BE2C (cell line): ENCODE measurements at regions not wholly inside any gene's neighbourhood (a gene's known extent, or its start where the extent isn't known, plus 50 kb on each side); places are given as distances from the start of the nearest gene placed in this dataset.

Source experiments
- DNase-seq: peaks from one replicate; pipeline ENCODE4 v3.0.0-alpha.2; 2020
- H3K27me3 ChIP-seq: fragments of 250-450 bp; sonication (Bioruptor Pico); 2 replicates; pipeline ENCODE4 v1.5.1; 2020; ENCODE audit warnings: mild to moderate bottlenecking
- H3K36me3 ChIP-seq: fragments of 250-450 bp; sonication (Bioruptor Pico); 2 replicates; pipeline ENCODE4 v1.5.1; 2020; ENCODE audit warnings: mild to moderate bottlenecking
- H3K4me1 ChIP-seq: fragments of 250-450 bp; sonication (Bioruptor Pico); 2 replicates; pipeline ENCODE4 v1.5.1; 2020
- H3K4me3 ChIP-seq: 2 replicates; pipeline ENCODE4 v1.5.1; 2011; ENCODE audit warnings: low read depth, low read length
- H3K9me3 ChIP-seq: fragments of 250-450 bp; sonication (Bioruptor Pico); 2 replicates; pipeline ENCODE4 v1.5.1; 2020
- TF ChIP-seq, protein P1 (sequence below): IDR thresholded peaks from 2 replicates; pipeline ENCODE4 v1.5.1; 2012; ENCODE audit warnings: mild to moderate bottlenecking, low read depth, low read length

DNA sequence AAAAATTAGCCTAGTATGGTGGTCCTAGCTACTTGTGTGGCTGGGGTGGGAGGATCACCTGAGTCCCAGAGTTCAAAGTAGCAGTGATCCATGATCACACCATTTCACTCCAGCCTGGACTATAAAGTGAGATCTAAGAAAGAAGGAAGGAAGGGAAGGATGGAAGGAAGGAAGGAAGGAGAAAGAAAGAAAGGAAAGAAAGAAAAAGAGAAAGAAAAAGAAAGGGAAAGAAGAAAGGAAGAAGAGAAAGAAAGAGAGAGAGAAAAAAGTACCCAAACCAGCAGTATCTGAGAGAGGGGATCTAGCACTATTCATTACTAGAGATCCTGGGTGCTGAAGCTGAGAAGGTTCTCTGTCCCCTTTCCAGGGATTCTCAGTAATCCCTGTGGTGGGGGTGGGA lies 197.8 kb downstream of the CD83 start:
- Histone ChIP-seq H3K9me3 (no peaks in the 10 kb centered on the region), H3K36me3 (no peaks in the 10 kb centered on the region), H3K4me3 (no peak overlapping the region), H3K4me1 (no peaks in the 10 kb centered on the region), H3K27me3 (no peaks in the 10 kb centered on the region)
- no peak for DNase-seq
- TF ChIP-seq, protein P1, sequence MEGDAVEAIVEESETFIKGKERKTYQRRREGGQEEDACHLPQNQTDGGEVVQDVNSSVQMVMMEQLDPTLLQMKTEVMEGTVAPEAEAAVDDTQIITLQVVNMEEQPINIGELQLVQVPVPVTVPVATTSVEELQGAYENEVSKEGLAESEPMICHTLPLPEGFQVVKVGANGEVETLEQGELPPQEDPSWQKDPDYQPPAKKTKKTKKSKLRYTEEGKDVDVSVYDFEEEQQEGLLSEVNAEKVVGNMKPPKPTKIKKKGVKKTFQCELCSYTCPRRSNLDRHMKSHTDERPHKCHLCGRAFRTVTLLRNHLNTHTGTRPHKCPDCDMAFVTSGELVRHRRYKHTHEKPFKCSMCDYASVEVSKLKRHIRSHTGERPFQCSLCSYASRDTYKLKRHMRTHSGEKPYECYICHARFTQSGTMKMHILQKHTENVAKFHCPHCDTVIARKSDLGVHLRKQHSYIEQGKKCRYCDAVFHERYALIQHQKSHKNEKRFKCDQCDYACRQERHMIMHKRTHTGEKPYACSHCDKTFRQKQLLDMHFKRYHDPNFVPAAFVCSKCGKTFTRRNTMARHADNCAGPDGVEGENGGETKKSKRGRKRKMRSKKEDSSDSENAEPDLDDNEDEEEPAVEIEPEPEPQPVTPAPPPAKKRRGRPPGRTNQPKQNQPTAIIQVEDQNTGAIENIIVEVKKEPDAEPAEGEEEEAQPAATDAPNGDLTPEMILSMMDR, result no peak

DNA sequence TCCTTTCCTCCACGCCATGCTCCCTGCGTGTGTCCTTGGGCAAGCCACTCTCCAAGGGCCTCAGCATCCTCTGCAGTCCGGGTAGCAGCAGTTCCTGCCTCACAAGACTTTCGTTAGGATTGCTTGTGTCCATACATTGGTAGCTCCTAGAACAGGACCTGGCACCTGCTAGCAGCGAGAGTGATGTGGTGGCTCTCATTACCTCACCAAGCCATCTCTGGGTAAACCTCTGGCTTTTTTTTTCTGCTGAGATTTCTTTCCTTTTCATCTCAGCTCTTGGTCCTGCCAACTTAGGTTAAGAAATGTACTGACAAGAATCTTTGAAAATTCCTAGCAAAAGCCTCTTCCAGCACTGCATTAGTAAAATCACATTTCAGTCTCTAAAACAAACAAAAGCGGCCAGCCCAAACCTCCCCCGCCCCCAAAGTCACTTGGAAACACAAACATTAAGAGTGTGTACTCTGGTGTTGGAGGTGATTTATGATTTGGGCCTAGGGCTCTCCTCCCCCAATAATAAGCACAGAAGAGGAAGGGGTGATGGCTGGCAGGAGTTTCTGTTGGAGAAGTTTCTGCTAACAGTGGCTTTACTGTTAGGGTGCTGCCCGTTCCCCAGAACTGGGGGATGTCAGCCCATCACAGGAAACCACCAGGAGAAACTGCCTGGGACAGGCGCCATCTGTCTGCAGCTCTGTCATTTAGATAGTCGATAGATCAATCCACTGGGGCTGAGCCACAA lies 199.2 kb downstream of the CD83 start:
- Histone ChIP-seq H3K9me3 (no peaks in the 10 kb centered on the region), H3K27me3 (no peaks in the 10 kb centered on the region)
- DNase-seq, result no peak

DNA sequence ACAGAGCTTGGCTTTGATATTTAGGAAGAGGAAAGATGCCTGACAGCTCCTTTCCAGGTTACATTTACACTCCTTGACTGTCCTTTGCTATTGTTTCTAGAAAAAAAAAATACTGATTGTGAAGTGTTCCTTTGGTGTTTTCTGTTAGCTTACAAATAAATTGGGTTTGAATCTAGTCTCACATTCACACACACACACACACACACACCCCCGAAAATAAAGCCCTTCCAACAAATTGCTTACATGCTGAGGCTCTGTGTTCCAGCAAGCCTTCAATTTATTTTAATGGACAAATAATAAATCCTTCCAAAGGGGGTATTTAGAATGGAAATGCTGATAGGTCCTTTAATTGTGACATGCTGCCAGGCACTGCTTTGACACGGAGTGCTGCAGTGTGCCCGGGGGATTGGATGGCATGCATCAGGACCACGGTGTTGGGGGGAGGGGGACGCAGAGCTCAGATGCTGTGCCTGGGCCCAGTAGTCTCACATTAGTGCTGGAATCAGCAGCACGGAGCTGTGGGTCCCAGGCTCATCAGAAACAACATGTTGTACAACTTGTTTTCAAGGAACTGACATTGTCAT lies 199.9 kb downstream of the CD83 start:
- Histone ChIP-seq H3K4me3 (no peak overlapping the region), H3K27me3 (no peaks in the 10 kb centered on the region), H3K4me1 (no peaks in the 10 kb centered on the region), H3K9me3 (no peaks in the 10 kb centered on the region), H3K36me3 (no peaks in the 10 kb centered on the region)
- TF ChIP-seq, protein P1, result no peak
- DNase-seq, result no peak

More for the DNA sequence above, 199.2 kb downstream of the CD83 start:
- no peaks in the 10 kb centered on the region for H3K4me1 ChIP-seq
- no peak overlapping the region for H3K4me3 ChIP-seq
- no peaks in the 10 kb centered on the region for H3K36me3 ChIP-seq
- TF ChIP-seq, protein P1, result peak; percentile 26

DNA sequence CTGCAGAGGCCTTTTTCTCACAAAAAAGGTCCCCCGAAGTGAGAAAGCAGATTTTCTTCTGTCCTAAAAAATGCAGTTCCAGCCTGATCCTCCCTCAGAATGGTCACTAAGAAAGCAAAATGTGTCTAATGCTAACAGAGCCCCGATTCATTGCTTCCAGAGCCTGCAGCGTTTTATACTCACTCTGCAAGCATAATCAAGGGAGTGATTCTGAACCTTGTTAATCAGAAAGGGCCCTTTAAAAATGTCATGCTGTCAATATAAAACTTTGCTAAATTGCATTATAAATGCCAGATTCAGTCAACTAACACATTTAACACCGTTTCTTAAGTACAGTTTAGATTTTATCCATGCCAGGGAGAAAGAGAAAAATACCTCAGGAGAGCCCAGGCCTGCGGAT lies 202.8 kb downstream of the CD83 start:
- TF ChIP-seq, protein P1, result no peak
- no peak for DNase-seq
- no peaks in the 10 kb centered on the region for H3K36me3 ChIP-seq
- H3K4me1 ChIP-seq, result no peaks in the 10 kb centered on the region
- no peaks in the 10 kb centered on the region for H3K9me3 ChIP-seq
- H3K27me3 ChIP-seq, result no peaks in the 10 kb centered on the region
- no peak overlapping the region for H3K4me3 ChIP-seq

DNA sequence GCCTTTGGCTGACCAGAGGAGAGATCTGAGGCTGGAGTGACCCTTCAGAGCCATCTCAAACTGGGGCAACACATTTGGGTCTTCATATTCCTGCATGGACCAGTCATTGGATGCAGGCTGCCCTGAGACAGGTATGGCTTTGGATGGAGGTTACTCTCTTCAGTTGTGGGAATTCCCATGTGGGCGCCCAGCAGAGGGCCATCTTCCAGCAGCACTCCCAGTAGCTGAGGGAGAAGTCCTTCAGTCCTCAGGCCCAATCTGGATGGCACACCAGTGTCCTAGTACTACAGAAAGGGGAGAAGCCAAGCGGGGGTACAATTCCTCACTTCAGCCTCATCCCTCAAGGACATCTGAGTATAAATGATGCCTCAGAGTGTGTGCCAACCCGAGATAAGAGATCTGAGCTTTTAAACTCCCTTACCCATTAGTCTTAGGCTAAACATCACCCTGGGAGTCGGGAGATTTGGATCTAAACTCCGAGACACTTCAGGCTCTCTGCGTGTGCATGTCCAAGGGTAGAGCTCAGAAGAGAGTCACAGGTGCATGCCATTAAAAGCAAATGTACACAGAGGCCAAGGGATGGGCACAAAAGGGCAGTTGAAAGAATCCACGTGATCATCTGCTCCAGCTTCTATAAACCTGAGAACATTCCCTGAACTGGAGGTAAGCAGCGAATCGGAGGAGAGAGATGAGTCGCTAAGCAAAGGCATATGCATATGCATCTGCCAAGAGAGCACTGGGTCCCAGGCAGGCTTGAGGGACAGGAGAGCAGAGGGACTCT lies 204.6 kb downstream of the CD83 start:
- TF ChIP-seq, protein P1, result no peak
- Histone ChIP-seq H3K27me3 (no peaks in the 10 kb centered on the region), H3K9me3 (no peaks in the 10 kb centered on the region), H3K4me3 (no peak overlapping the region), H3K36me3 (no peaks in the 10 kb centered on the region), H3K4me1 (no peaks in the 10 kb centered on the region)
- DNase-seq, result no peak
